HG02870 (cell line): ENCODE measurements at regions not wholly inside any gene's neighbourhood (a gene's known extent, or its start where the extent isn't known, plus 50 kb on each side); places are given as distances from the start of the nearest gene placed in this dataset.

Experiments
- ATAC-seq: cut with Tn5 transposase; IDR thresholded peaks from one replicate; pipeline ENCODE4 v1.9.1; 2021; ENCODE audit warnings: mild to moderate bottlenecking, moderate library complexity; ENCODE audit not compliant: unreplicated experiment

- ATAC-seq: no peak
Observed at GRCh38 chr12:125193376-125194152, 128.3 kb downstream of the AACS start.

GRCh38 chr12:125194163-125194773 is 129.0 kb downstream of the AACS start:
- ATAC-seq: no peak

GRCh38 chr12:125194987-125195386 is 129.8 kb downstream of the AACS start:
- ATAC-seq: no peak

GRCh38 chr12:125197326-125197725 is 132.1 kb downstream of the AACS start:
- no peak for ATAC-seq

GRCh38 chr12:125198652-125199051 is 133.4 kb downstream of the AACS start:
- ATAC-seq: no peak

GRCh38 chr12:125201090-125201489 is 135.9 kb downstream of the AACS start:
- no peak for ATAC-seq

- no peak for ATAC-seq
Observed at GRCh38 chr12:125201940-125202339, 136.7 kb downstream of the AACS start.

- no peak for ATAC-seq
Observed at GRCh38 chr12:125202421-125202820, 137.2 kb downstream of the AACS start.

- ATAC-seq: no peak
Observed at GRCh38 chr12:125203145-125203765, 138.0 kb downstream of the AACS start.

- ATAC-seq: no peak
Observed at GRCh38 chr12:125205386-125205785, 140.2 kb downstream of the AACS start.

- ATAC-seq: no peak
Observed at GRCh38 chr12:125206711-125207110, 141.5 kb downstream of the AACS start.

- no peak for ATAC-seq
Observed at GRCh38 chr12:125208334-125208733, 143.1 kb downstream of the AACS start.

GRCh38 chr12:125208942-125209341 is 143.7 kb downstream of the AACS start:
- ATAC-seq: no peak

GRCh38 chr12:125210104-125210755 is 145.0 kb downstream of the AACS start:
- ATAC-seq: no peak

- ATAC-seq: no peak
Observed at GRCh38 chr12:125211464-125211863, 146.2 kb downstream of the AACS start.

- ATAC-seq: no peak
Observed at GRCh38 chr12:125214289-125214688, 149.1 kb downstream of the AACS start.

- no peak for ATAC-seq
Observed at GRCh38 chr12:125216756-125217155, 151.5 kb downstream of the AACS start.

GRCh38 chr12:125217308-125217707 is 152.1 kb downstream of the AACS start:
- no peak for ATAC-seq

GRCh38 chr12:125218952-125219351 is 153.7 kb downstream of the AACS start:
- no peak for ATAC-seq

- ATAC-seq: no peak
Observed at GRCh38 chr12:125220404-125221273, 155.4 kb downstream of the AACS start.

- no peak for ATAC-seq
Observed at GRCh38 chr12:125221602-125222001, 156.4 kb downstream of the AACS start.
